Ovary (tissue), 7 donors: ENCODE measurements at regions not wholly inside any gene's neighbourhood (a gene's known extent, or its start where the extent isn't known, plus 50 kb on each side); places are given as distances from the start of the nearest gene placed in this dataset.
"Not testable (repeated sequence)": the region's sequence is repeated elsewhere in the genome, so short reads cannot be mapped to it uniquely, and the experiment has no call there.

ENCODE experiments used
- DNase-seq, 5 donors: peaks; one replicate each; pipeline ENCODE4 v3.0.0-alpha.2; 2019 to 2020
- H3K27ac ChIP-seq, 2 donors: fragments of 200-600 bp; one replicate each; pipeline versions ENCODE4 v1.5.1 to v1.8.0; 2019 to 2022
- H3K27me3 ChIP-seq: fragments of 200-600 bp; one replicate; pipeline ENCODE4 v1.8.0; 2022
- H3K36me3 ChIP-seq: fragments of 200-600 bp; sonication (generic); one replicate; pipeline ENCODE4 v1.5.1; 2019
- H3K4me1 ChIP-seq: one replicate; pipeline ENCODE4 v1.8.1; 2013; ENCODE audit warnings: mild to moderate bottlenecking, moderate library complexity; ENCODE audit not compliant: insufficient read depth
- H3K4me3 ChIP-seq: fragments of 200-600 bp; sonication (generic); one replicate; pipeline ENCODE4 v1.5.1; 2017
- H3K9me3 ChIP-seq, 2 donors: fragments of 200-600 bp in 1 of 2; sonication (generic) in 1 of 2; one replicate each; pipeline versions ENCODE4 v1.5.1 to v1.8.1; 2013 to 2019; ENCODE audit warnings: mild to moderate bottlenecking in 1 of 2, moderate library complexity in 1 of 2
- EP300 ChIP-seq: sonication (generic); formaldehyde crosslinking; IDR thresholded peaks from one replicate; pipeline ENCODE4 v1.6.1; 2017; ENCODE audit warnings: antibody characterized with exemption
- POLR2A ChIP-seq: fragments of 450-650 bp; IDR thresholded peaks from one replicate; pipeline ENCODE4 v1.6.1; 2017; ENCODE audit warnings: antibody characterized with exemption, mild to moderate bottlenecking, moderate library complexity
- WGBS, 3 donors: extraction: QIAGEN DNeasy Blood & Tissue Kit in 1 of 3; methylation state at CpG; one replicate each; pipeline versions ENCODE4 v1.1.5 to v1.1.7; 2013 to 2017; 5-methylcytosine and 5-hydroxymethylcytosine counted together
- intact Hi-C, 4 donors: fragments of 100-400 bp; cut with DNase I; formaldehyde crosslinking; loops; one replicate each; pipeline versions ENCODE4 v1.11.0 to v1.15.1; 2022 to 2023
- TF ChIP-seq, protein P1 (sequence below), 3 donors: fragments of 450-650 bp in 2 of 3; fragments of 200-600 bp in 1 of 3; IDR thresholded peaks; one replicate each; pipeline versions ENCODE4 v1.5.1 to v1.8.0; 2016 to 2022; ENCODE audit warnings: antibody characterized with exemption in 3 of 3, mild to moderate bottlenecking in 1 of 3
- donor health status: DM: no; HTN: no; CAD: no; lungs with moderate emphysema.
- donor health status: DM: no; HTN: no; CAD: no.
- donor health status: Bipolar disorder and iron deficiency.
- donor health status: DM: no; HTN: no; CAD: no.
- donor health status: DM: yes; HTN: yes; CAD: no.

DNA sequence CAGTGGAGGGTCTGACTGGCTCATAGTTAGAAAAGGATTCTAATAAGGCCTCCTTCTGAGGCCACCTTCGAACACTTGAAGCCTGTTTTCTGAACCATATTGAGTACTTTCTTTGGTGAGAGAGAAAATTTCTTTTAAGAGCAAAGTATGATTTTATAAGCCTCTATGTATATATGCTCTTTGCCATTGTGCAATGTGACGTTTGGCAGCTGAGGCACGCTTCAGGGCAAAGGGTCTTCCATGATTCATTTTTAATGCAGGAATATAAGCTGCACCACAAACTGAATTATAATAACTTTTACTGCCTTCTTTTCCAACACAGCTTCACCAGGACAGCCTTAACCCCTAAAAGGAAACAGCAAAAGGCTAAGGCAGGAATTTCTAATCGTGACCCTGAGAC, 154.4 kb downstream of the TTLL2 start:
- no peaks in the 10 kb centered on the region for H3K27me3 ChIP-seq
- no peaks in the 10 kb centered on the region for H3K9me3 ChIP-seq
- no peak overlapping the region for H3K4me3 ChIP-seq
- peaks cover 4% of the 10 kb centered on the region for H3K4me1 ChIP-seq
- no peak for TF ChIP-seq EP300
- TF ChIP-seq, protein P1, sequence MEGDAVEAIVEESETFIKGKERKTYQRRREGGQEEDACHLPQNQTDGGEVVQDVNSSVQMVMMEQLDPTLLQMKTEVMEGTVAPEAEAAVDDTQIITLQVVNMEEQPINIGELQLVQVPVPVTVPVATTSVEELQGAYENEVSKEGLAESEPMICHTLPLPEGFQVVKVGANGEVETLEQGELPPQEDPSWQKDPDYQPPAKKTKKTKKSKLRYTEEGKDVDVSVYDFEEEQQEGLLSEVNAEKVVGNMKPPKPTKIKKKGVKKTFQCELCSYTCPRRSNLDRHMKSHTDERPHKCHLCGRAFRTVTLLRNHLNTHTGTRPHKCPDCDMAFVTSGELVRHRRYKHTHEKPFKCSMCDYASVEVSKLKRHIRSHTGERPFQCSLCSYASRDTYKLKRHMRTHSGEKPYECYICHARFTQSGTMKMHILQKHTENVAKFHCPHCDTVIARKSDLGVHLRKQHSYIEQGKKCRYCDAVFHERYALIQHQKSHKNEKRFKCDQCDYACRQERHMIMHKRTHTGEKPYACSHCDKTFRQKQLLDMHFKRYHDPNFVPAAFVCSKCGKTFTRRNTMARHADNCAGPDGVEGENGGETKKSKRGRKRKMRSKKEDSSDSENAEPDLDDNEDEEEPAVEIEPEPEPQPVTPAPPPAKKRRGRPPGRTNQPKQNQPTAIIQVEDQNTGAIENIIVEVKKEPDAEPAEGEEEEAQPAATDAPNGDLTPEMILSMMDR (IDR thresholded peaks at IDR 0.05): no peak
- no peak for DNase-seq
- no peaks in the 10 kb centered on the region for H3K36me3 ChIP-seq
- WGBS, 3 donors: 80 to 85% (median 82%) methylated on average over 4 of the region's 4 CpGs
- H3K27ac ChIP-seq: no peak overlapping the region
- intact Hi-C loops: no loop called here

DNA sequence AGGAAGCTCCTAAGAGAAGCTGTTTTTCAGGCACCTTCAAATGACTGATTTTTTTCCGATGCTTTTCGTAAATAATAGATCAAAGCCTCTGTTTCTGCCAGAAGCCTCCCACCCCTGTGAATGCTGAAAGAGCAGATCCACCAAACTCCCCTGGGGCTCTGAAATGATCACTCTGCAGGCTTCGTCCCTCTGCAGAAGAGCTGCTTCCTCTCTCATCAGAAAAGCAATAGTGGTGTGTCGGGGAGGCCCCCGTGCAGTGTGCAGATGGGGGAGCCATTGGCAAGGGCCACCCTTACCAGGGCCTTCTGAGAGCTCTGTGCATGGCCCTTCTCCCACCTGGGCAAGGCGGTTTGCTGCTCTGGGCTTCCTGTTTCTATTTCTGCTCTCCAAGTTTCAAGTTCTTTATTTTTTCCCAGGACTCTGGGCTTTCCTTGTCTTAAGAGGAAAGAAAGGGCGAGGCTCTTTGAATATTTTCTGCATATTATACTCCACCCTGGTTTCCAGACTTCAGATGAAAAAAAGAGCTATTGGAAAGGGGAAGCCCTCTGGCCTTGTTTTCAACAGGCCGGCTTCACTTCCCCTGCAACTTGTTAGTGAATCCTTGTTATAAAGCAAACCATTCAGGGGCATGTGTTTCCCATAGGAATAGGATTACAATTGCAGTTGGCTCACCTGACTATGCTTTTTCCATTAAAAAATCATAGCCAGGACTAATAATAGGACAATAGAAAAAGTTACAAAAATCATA, 155.2 kb downstream of the TTLL2 start:
- TF ChIP-seq POLR2A (no peak), EP300 (no peak)
- TF ChIP-seq, protein P1 (IDR thresholded peaks at IDR 0.05): no peak
- Histone ChIP-seq H3K27me3 (no peaks in the 10 kb centered on the region), H3K27ac (no peak overlapping the region), H3K36me3 (no peaks in the 10 kb centered on the region), H3K9me3 (no peaks in the 10 kb centered on the region), H3K4me1 (peaks cover 4% of the 10 kb centered on the region), H3K4me3 (no peak overlapping the region)
- intact Hi-C loops: loop anchor here in 1 of 4 donors (2.0 kb wide), 1 partner anchor 49 kb away; no protein-coding TSS in a partner anchor
- 30 to 34% (median 31%) methylated on average over 8 of the region's 8 CpGs for WGBS, 3 donors
- no peak for DNase-seq

DNA sequence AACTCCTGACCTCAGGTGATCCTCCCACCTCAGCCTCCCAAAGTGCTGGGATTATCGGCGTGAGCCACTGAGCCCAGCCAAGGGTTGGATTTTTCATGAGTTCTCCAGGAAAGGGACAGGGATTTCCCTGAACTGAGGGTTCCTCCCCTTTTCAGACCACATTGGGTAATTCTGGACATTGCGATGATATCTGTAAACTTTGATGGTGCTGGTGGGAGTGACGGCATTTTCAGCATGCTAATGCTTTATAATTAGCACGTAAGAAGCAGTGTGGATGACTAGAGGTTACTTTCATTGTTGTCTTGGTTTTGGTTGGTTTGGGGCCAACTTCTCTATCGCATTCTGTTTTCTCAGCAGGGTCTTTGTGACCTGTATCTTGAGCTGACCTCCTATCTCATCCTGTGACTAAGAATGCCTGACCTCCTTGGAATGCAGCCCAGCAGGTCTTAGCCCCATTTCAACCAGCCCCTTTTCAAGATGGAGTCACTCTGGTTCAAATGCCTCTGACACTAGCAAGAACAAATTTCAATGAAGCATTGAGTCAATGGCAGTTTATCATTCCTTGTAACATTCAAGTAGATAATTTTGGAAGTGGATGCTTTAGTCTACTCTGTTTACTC, 156.5 kb downstream of the TTLL2 start:
- Histone ChIP-seq H3K27ac (no peak overlapping the region), H3K4me3 (no peak overlapping the region), H3K36me3 (no peaks in the 10 kb centered on the region), H3K4me1 (peaks cover 4% of the 10 kb centered on the region), H3K9me3 (no peaks in the 10 kb centered on the region), H3K27me3 (no peaks in the 10 kb centered on the region)
- intact Hi-C loops: loop anchor here in 1 of 4 donors (2.0 kb wide), 1 partner anchor 47 kb away; no protein-coding TSS in a partner anchor
- DNase-seq: no peak
- 53 to 55% (median 54%) methylated on average over 6 of the region's 6 CpGs for WGBS, 3 donors
- TF ChIP-seq POLR2A (no peak), EP300 (no peak)
- TF ChIP-seq, protein P1 (IDR thresholded peaks at IDR 0.05): no peak

DNA sequence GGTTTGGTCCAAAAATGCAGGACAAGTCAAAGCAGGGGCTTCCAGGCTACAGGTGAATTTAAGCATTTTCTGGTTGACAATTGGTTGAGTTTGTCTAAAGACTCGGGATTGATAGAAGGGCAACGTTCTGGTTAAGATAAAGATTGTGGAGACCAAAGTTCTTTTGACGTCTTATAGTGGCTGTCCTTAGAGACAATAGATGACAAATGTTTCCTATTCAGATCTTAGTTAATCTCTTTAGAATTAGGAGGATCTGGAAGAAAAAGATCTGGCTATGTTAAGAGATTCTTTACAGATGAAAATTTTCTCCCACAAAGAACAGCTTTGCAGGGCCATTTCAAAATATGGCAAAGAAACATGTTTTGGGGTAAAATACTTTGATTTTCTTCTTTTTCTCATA, 157.9 kb downstream of the TTLL2 start:
- H3K4me3 ChIP-seq, H3K27me3 ChIP-seq, intact Hi-C loops, H3K27ac ChIP-seq, H3K36me3 ChIP-seq, H3K9me3 ChIP-seq, H3K4me1 ChIP-seq, DNase-seq: not testable (repeated sequence)
- WGBS, 3 donors: 65 to 87% (median 83%) methylated on average over 3 of the region's 3 CpGs
